Skin epidermis (tissue), 12 donors: ENCODE measurements at regions not wholly inside any gene's neighbourhood (a gene's known extent, or its start where the extent isn't known, plus 50 kb on each side); places are given as distances from the start of the nearest gene placed in this dataset.

ENCODE experiments used
- H3K27ac ChIP-seq, 21 experiments: fragments of 200-600 bp; sonication (generic) in 11 of 21; one replicate each; pipeline ENCODE4 v1.5.0; 2020; ENCODE audit warnings: mild to moderate bottlenecking in 3 of 21, inconsistent platforms in 2 of 21, moderate library complexity in 2 of 21
- H3K4me3 ChIP-seq, 7 experiments: fragments of 200-600 bp; sonication (generic) in 2 of 7; one replicate each; pipeline ENCODE4 v1.5.0; 2020; ENCODE audit warnings: inconsistent platforms in 2 of 7, mild to moderate bottlenecking in 2 of 7, moderate library complexity in 1 of 7

GRCh38 chr18:47316924-47317323 lies 65.5 kb upstream of the SKOR2 start:
- Histone ChIP-seq H3K27ac (no peak overlapping the region), H3K4me3 (no peak overlapping the region)

- Histone ChIP-seq H3K4me3 (no peak overlapping the region), H3K27ac (no peak overlapping the region)
Observed at GRCh38 chr18:47313901-47314300, 62.4 kb upstream of the SKOR2 start.

GRCh38 chr18:47311585-47311984 lies 60.1 kb upstream of the SKOR2 start:
- Histone ChIP-seq H3K4me3 (no peak overlapping the region), H3K27ac (no peak overlapping the region)
